ENCODE measurements at regions not wholly inside any gene's neighbourhood (a gene's known extent, or its start where the extent isn't known, plus 50 kb on each side); places are given as distances from the start of the nearest gene placed in this dataset.

DNA sequence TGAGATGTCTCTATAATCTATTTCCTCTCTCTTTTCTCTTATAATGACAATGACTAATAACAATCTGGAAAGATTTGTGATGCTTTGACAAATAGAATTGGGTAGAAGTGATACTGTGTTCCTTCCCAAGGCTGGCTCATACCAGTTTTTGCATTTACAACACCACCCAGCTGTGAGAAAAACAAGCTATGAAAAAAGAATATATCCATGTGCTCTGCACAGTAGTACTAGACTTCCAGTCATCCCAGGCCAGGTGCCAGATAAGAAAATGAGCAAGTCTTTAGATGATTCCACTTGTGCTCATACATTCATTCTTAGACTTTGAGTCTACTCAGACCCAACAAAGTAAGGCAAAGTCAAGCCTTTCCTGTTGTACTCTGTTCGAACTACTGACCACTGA is 350.2 kb upstream of the POU1F1 start:
- Mint-ChIP-seq H3K4me1 (ENCODE audit: low read depth in 2 of 2) (no peaks in the 10 kb centered on the region), H3K9me3 (peaks cover 7% of the 10 kb centered on the region), H3K36me3 (no peaks in the 10 kb centered on the region)

DNA sequence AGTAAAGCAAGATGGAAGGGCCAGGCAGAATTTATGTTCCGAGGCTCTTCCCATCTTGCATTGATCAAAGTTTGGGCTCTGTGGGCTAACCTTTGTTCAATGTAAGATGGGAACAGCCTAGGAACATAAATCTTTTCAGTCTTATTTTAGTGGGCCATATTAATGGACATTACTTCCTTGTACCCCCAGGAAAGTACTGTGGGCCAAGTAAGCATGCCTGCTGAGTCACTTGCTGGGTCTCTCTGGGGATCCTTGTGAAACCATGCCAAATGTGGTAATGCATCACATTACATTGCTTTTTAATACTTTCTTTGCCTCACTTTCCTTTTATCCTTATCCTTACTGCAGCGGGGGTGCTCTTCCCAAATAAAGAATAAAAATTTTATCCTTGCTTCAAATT is 349.5 kb upstream of the POU1F1 start:
- no peaks in the 10 kb centered on the region for H3K27me3 Mint-ChIP-seq
- DNase-seq (ENCODE audit: low spot score): no peak
- no peak overlapping the region for H3K27ac Mint-ChIP-seq
- H3K36me3 Mint-ChIP-seq: no peaks in the 10 kb centered on the region
- peaks cover under 1% of the 10 kb centered on the region for H3K9me3 Mint-ChIP-seq
- H3K4me3 Mint-ChIP-seq: no peak overlapping the region
- ATAC-seq: no peak
- H3K4me1 Mint-ChIP-seq (ENCODE audit: low read depth in 2 of 2): no peaks in the 10 kb centered on the region

More for the DNA sequence above, 350.2 kb upstream of the POU1F1 start:
- no peak for ATAC-seq
- no peak overlapping the region for H3K27ac Mint-ChIP-seq
- no peaks in the 10 kb centered on the region for H3K27me3 Mint-ChIP-seq
- no peak for DNase-seq (ENCODE audit: low spot score)
- no peak overlapping the region for H3K4me3 Mint-ChIP-seq

DNA sequence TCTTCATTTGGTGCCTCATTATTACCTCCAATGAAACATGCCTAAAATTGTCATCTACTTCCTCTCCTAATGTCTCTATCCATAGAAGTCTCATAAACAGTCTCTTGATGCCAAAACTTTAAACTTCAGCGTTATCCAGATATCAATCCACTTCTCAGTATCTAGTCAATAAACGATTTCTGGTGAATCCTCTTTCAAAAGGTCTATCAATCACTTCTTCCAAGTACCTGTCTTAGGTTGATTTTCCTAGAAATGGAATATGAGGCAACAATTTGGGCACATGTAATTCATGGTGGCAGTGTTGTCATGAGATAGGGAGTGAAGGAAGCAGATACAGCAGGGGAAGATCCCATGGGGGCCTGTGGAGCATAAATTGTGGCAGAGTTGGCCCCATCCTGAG is 348.5 kb upstream of the POU1F1 start:
- Mint-ChIP-seq H3K36me3 (no peaks in the 10 kb centered on the region), H3K27me3 (no peaks in the 10 kb centered on the region), H3K4me3 (no peak overlapping the region), H3K4me1 (ENCODE audit: low read depth in 2 of 2) (no peaks in the 10 kb centered on the region), H3K27ac (no peak overlapping the region), H3K9me3 (no peaks in the 10 kb centered on the region)
- DNase-seq (ENCODE audit: low spot score): no peak
- no peak for ATAC-seq

DNA sequence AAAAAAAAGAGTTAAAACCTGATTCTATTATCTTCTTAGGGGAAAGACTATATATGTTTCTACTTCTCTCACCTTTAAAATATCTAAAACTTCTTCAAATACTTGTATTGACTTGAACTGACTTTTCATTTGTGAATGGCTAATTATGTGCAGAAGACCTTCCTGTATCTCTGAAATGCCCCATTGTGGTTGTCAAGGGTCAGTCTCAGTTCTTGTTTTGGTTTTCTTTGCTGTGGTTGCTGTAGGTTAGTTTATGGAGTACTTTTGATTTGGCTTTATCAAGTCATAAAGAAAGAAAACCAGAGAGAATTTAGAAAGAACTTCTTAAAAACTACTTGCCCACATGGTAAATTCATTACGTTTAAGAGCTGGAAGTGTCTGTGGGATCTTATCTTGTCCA is 345.3 kb upstream of the POU1F1 start:
- Mint-ChIP-seq H3K9me3 (peaks cover 2% of the 10 kb centered on the region), H3K36me3 (no peaks in the 10 kb centered on the region), H3K4me3 (no peak overlapping the region), H3K27ac (no peak overlapping the region), H3K27me3 (no peaks in the 10 kb centered on the region), H3K4me1 (ENCODE audit: low read depth in 2 of 2) (no peaks in the 10 kb centered on the region)
- DNase-seq (ENCODE audit: low spot score): no peak
- ATAC-seq: no peak

DNA sequence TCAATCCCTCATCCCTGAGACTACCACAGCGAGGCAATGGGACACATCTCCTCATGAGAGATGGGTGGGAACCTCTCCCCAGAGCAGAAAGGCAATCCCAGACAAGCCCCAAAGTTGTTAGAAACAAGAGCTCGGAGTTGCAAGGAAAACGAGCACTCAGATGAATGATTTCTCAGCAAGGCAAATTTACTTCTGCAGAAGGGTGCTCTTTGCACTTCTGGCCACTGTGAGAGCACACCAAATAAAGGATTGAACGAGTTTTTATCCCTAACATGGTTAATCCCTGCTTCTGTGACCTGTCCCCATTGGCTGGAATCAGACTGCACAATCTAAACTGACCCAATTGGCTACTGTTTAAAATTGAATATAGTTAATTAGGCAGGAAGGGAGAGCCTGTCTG is 339.1 kb upstream of the POU1F1 start:
- H3K4me3 Mint-ChIP-seq: no peak overlapping the region
- H3K9me3 Mint-ChIP-seq: peaks cover 21% of the 10 kb centered on the region
- H3K36me3 Mint-ChIP-seq: peaks cover 7% of the 10 kb centered on the region
- H3K4me1 Mint-ChIP-seq (ENCODE audit: low read depth in 2 of 2): no peaks in the 10 kb centered on the region
- H3K27ac Mint-ChIP-seq: no peak overlapping the region
- H3K27me3 Mint-ChIP-seq: no peaks in the 10 kb centered on the region
- ATAC-seq (no peak), DNase-seq (ENCODE audit: low spot score) (no peak)

DNA sequence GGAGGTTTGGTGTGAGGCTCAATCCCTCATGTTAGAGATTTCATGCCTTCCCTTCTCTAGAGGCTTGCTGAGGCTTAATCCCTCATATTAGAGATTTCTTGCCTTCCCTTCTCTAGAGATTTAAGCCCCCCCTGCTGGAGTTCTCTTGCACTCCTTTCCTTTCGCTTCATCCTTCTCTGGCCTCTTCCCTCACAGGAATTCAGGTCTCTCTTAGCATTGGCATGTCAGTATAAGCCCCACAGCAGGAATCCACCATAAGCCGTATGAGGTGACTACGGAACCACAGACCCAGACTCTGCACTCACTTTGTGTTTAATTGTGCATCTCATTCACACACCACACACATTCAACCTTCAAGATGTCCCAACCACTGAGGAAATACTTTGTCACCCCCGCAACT is 338.6 kb upstream of the POU1F1 start:
- no peak for ATAC-seq
- H3K4me1 Mint-ChIP-seq (ENCODE audit: low read depth in 2 of 2): no peaks in the 10 kb centered on the region
- peaks cover 21% of the 10 kb centered on the region for H3K9me3 Mint-ChIP-seq
- no peak overlapping the region for H3K27ac Mint-ChIP-seq
- no peak overlapping the region for H3K4me3 Mint-ChIP-seq
- H3K36me3 Mint-ChIP-seq: peaks cover 7% of the 10 kb centered on the region
- H3K27me3 Mint-ChIP-seq: no peaks in the 10 kb centered on the region
- no peak for DNase-seq (ENCODE audit: low spot score)

DNA sequence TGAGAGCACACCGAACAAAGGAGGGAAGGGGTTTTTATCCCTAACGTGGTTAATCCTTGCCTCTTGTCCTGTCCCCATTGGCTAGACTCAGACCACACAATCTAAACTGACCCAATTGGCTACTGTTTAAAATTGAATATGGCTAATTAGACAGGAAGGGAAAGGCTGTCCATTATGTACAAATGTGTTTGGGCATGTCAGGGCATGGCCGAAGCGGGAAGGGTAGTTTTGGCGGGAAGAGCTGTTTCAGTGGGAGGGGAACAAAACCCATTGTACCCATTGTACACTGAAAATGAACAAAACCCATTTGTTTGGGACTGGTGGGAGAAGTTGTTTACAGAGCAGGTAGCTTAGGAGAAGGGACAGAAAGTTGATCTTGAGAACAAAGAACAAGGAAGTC is 330.9 kb upstream of the POU1F1 start:
- H3K4me1 Mint-ChIP-seq (ENCODE audit: low read depth in 2 of 2): no peaks in the 10 kb centered on the region
- no peak for ATAC-seq
- no peak overlapping the region for H3K27ac Mint-ChIP-seq
- DNase-seq (ENCODE audit: low spot score): no peak
- H3K27me3 Mint-ChIP-seq: no peaks in the 10 kb centered on the region
- H3K36me3 Mint-ChIP-seq: no peaks in the 10 kb centered on the region
- H3K4me3 Mint-ChIP-seq: no peak overlapping the region
- peaks cover 11% of the 10 kb centered on the region for H3K9me3 Mint-ChIP-seq

DNA sequence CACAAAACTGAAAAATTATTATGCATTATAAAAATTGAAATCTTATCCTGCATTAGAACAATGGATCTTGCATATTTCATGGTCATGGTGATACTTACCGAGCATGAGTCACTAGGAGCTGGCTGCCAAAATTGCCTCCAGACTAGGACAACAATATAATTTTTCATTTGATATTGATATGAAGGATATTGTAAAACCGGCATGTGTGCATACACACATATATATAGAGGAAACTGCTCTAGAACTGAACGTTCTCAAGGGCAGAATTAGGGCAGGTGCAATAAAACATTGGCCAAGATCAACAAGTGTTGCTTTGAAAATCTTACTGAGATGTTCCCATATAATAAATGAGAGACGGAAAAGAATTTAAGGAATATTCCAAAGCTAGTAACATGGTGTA is 319.4 kb upstream of the POU1F1 start:
- Mint-ChIP-seq H3K4me1 (ENCODE audit: low read depth in 2 of 2) (no peaks in the 10 kb centered on the region), H3K27me3 (no peaks in the 10 kb centered on the region), H3K4me3 (no peak overlapping the region), H3K9me3 (peaks cover 23% of the 10 kb centered on the region), H3K36me3 (peaks cover 7% of the 10 kb centered on the region), H3K27ac (no peak overlapping the region)
- DNase-seq (ENCODE audit: low spot score): no peak
- no peak for ATAC-seq

DNA sequence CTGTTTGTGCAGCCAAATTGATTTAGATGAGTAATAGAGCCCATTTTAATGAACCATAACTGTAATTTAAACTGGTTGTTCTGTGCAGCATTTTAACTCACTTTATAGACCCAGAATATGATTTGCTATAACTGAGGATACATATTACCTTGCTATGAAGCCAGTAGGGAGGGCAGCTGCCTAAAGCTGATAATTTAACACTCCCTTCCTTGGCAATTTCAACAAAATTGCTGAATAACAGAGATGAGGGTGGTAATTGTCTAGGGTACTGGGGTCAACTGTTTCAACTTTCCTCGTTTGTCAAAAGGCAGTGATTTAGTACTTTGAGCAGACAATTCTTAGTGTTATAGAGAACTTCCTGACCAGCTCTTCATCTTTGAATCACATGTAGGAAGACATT is 304.9 kb upstream of the POU1F1 start:
- Mint-ChIP-seq H3K4me1 (ENCODE audit: low read depth in 2 of 2) (no peaks in the 10 kb centered on the region), H3K27ac (no peak overlapping the region), H3K9me3 (peaks cover 6% of the 10 kb centered on the region)

DNA sequence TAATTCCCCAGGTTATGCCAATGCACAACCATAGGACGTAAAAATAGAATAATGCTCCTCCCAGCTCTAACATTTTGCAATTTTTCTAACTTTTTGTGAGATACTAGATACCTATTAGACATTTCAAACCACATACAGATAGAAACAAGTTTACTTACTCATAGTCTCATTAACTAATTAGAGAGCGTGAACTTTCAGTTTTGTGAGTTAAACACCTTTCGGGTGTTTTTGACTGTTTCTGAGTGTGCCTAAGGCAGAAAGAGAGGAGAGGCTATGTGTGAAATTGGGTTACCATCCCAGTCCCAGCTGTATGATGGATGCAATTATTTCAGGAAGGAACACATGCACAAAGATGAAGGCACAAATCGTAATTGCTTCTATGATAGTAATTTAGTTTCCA is 300.4 kb upstream of the POU1F1 start:
- no peaks in the 10 kb centered on the region for H3K36me3 Mint-ChIP-seq
- no peak overlapping the region for H3K27ac Mint-ChIP-seq
- H3K4me1 Mint-ChIP-seq (ENCODE audit: low read depth in 2 of 2): no peaks in the 10 kb centered on the region
- no peaks in the 10 kb centered on the region for H3K27me3 Mint-ChIP-seq
- DNase-seq (ENCODE audit: low spot score) (no peak), ATAC-seq (no peak)
- H3K4me3 Mint-ChIP-seq: no peak overlapping the region
- no peaks in the 10 kb centered on the region for H3K9me3 Mint-ChIP-seq

More for the DNA sequence above, 304.9 kb upstream of the POU1F1 start:
- DNase-seq (ENCODE audit: low spot score) (no peak), ATAC-seq (no peak)
- no peak overlapping the region for H3K4me3 Mint-ChIP-seq
- no peaks in the 10 kb centered on the region for H3K27me3 Mint-ChIP-seq
- no peaks in the 10 kb centered on the region for H3K36me3 Mint-ChIP-seq

DNA sequence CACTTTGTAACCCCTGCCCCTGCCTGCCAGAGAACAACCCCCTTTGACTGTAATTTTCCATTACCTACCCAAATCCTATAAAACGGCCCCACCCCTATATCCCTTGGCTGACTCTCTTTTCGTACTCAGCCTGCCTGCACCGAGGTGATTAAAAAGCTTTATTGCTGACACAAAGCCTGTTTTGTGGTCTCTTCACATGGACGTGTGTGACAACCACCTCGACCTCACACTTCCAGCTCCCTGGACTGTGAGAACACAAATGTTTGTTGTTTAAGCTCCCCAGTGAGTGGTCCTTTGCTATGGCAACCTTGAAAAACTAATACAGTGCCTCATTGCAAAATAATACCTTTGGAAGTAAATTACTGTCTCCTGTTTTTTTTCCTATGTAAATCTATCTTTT is 299.2 kb upstream of the POU1F1 start:
- H3K9me3 Mint-ChIP-seq: no peaks in the 10 kb centered on the region
- DNase-seq (ENCODE audit: low spot score) (no peak), ATAC-seq (no peak)
- no peaks in the 10 kb centered on the region for H3K4me1 Mint-ChIP-seq (ENCODE audit: low read depth in 2 of 2)
- H3K36me3 Mint-ChIP-seq: no peaks in the 10 kb centered on the region
- H3K4me3 Mint-ChIP-seq: no peak overlapping the region
- H3K27me3 Mint-ChIP-seq: no peaks in the 10 kb centered on the region
- H3K27ac Mint-ChIP-seq: no peak overlapping the region

DNA sequence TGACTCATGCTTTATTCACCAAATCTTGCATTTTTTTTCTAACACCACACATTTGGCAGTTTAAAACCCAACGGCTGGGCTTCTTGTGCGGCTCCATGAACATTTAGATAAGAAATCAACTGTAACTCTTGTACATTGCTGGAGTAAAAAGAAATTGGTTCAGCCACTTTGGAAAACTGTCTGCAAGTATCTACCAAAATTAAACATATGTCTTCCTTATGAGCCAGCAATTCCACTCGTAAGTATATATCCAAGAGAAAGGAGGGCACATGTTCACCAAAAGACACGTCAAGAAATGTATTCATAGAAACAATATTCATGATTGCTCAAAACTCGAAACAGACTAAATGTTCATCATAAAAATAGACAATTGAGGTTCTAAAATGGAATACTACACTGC is 291.9 kb upstream of the POU1F1 start:
- DNase-seq (ENCODE audit: low spot score) (no peak), ATAC-seq (no peak)
- H3K36me3 Mint-ChIP-seq: no peaks in the 10 kb centered on the region
- H3K27ac Mint-ChIP-seq: no peak overlapping the region
- no peak overlapping the region for H3K4me3 Mint-ChIP-seq
- H3K27me3 Mint-ChIP-seq: no peaks in the 10 kb centered on the region
- no peaks in the 10 kb centered on the region for H3K9me3 Mint-ChIP-seq
- no peaks in the 10 kb centered on the region for H3K4me1 Mint-ChIP-seq (ENCODE audit: low read depth in 2 of 2)

DNA sequence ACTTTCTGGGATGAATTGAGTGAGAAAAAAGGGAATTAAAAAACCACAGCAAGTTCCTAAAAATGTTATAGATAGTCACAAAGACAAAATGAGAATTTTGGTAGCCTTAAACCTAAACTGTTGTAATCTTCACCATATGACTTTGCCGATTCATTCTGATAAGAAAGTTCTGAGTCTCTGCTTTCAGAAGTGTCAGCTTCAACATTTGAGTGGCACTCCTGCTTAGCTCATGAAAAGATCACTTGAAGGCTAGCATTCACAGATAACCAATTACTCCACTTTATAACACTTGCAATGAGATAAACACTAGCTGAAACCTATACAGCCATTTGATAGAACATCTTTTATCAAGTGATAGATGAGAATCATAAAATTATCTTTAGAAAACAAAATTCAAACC is 288.1 kb upstream of the POU1F1 start:
- no peak for DNase-seq (ENCODE audit: low spot score)
- Mint-ChIP-seq H3K4me1 (ENCODE audit: low read depth in 2 of 2) (no peaks in the 10 kb centered on the region), H3K27ac (no peak overlapping the region), H3K27me3 (no peaks in the 10 kb centered on the region), H3K9me3 (no peaks in the 10 kb centered on the region), H3K4me3 (no peak overlapping the region), H3K36me3 (no peaks in the 10 kb centered on the region)
- no peak for ATAC-seq

DNA sequence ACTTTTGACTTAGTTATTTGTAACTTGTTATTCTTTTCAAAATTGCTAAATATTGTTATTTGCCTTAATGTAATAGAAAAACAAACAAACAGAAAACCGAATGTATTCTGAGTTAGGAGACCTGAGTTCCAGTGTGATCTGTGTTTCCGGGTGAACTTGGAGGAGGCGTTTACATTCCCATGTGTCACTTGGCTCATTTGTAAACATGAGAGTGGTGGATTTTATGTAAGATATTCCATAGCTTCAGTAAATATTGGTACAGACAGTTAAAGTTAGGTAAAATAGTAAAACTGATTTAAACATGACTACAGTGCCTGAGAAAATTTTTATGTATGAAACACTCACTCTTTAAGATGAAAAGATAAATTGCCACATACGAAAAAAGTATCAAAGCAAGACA is 287.3 kb upstream of the POU1F1 start:
- Mint-ChIP-seq H3K36me3 (no peaks in the 10 kb centered on the region), H3K4me1 (ENCODE audit: low read depth in 2 of 2) (no peaks in the 10 kb centered on the region), H3K27me3 (no peaks in the 10 kb centered on the region), H3K27ac (no peak overlapping the region), H3K4me3 (no peak overlapping the region), H3K9me3 (no peaks in the 10 kb centered on the region)
- ATAC-seq: no peak
- DNase-seq (ENCODE audit: low spot score): no peak

DNA sequence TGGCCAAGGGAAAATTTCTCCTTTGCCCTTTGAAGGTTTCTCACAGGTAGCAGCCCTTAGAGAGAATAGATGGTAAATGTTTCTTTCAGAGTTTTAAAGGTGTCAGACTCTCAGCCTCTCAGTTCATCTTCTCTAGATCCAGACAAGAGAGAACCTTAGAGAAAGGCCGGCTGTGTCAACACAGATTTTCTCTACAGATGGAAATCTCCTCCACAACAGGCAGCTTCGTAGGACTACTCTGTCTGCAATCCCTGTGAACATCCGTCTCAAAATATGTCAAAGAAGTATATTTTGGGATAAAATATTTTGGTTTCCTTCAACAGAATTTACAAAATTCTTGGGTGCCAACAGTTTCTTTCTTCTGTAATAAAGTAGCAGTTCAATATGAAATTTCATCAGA is 282.1 kb upstream of the POU1F1 start:
- Mint-ChIP-seq H3K27me3 (no peaks in the 10 kb centered on the region), H3K9me3 (no peaks in the 10 kb centered on the region), H3K36me3 (no peaks in the 10 kb centered on the region), H3K4me3 (no peak overlapping the region), H3K27ac (no peak overlapping the region), H3K4me1 (ENCODE audit: low read depth in 2 of 2) (no peaks in the 10 kb centered on the region)
- ATAC-seq (no peak), DNase-seq (ENCODE audit: low spot score) (no peak)

DNA sequence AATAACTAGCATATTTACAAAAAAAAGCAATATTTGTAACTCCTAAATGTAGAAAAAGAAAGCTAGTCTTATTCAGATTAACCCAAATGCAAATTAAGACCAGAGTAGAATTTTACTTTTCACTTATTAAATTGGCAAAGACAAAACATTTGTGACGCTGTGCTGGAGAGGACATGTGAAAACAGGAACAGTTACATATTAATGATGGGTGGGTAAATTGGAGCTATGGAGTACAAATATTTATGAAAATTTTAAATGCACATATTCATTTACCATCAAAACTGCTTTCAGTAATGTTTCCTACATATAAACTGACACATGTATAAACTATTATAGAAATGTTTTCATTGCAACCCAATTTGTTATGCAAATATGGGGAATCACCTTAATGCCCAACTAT is 278.9 kb upstream of the POU1F1 start:
- DNase-seq (ENCODE audit: low spot score) (no peak), ATAC-seq (no peak)
- no peak overlapping the region for H3K4me3 Mint-ChIP-seq
- no peak overlapping the region for H3K27ac Mint-ChIP-seq
- no peaks in the 10 kb centered on the region for H3K27me3 Mint-ChIP-seq
- no peaks in the 10 kb centered on the region for H3K4me1 Mint-ChIP-seq (ENCODE audit: low read depth in 2 of 2)
- no peaks in the 10 kb centered on the region for H3K9me3 Mint-ChIP-seq
- H3K36me3 Mint-ChIP-seq: no peaks in the 10 kb centered on the region
